Right lobe of liver (tissue), 6 donors: ENCODE measurements at regions not wholly inside any gene's neighbourhood (a gene's known extent, or its start where the extent isn't known, plus 50 kb on each side); places are given as distances from the start of the nearest gene placed in this dataset.

Experiments used
- ATAC-seq, 4 donors: fragments of 200-7000 bp; cut with Tn5 transposase; one replicate each; pipeline ENCODE4 v1.9.1; 2020; ENCODE audit warnings: mild to moderate bottlenecking in 4 of 4, moderate library complexity in 4 of 4
- DNase-seq, 3 donors: peaks; one replicate each; pipeline ENCODE4 v3.0.0-alpha.2; 2020
- H3K27ac ChIP-seq, 3 donors: fragments of 200-600 bp; one replicate each; pipeline ENCODE4 v1.8.0; 2022
- H3K27me3 ChIP-seq, 2 donors: fragments of 200-600 bp; one replicate each; pipeline ENCODE4 v1.8.0; 2022
- H3K36me3 ChIP-seq, 4 donors: fragments of 200-600 bp; sonication (generic) in 1 of 4; one replicate each; pipeline versions ENCODE4 v1.5.1 to v1.8.0; 2017 to 2022; ENCODE audit warnings: control low read depth in 1 of 4
- H3K4me1 ChIP-seq, 4 donors: fragments of 200-600 bp; sonication (generic) in 1 of 4; one replicate each; pipeline versions ENCODE4 v1.5.1 to v1.8.0; 2017 to 2022; ENCODE audit warnings: control low read depth in 1 of 4
- H3K4me3 ChIP-seq, 3 donors: fragments of 200-600 bp; one replicate each; pipeline ENCODE4 v1.8.0; 2022
- H3K9me3 ChIP-seq, 4 donors: fragments of 200-600 bp; sonication (generic) in 1 of 4; one replicate each; pipeline versions ENCODE4 v1.5.1 to v1.8.0; 2017 to 2022; ENCODE audit warnings: control low read depth in 1 of 4
- CTCF ChIP-seq, 4 donors: fragments of 200-600 bp in 3 of 4; fragments of 450-650 bp in 1 of 4; IDR thresholded peaks; one replicate each; pipeline versions ENCODE4 v1.5.1 to v1.8.0; 2016 to 2022; ENCODE audit warnings: antibody characterized with exemption in 4 of 4, mild to moderate bottlenecking in 2 of 4
- POLR2A ChIP-seq: fragments of 450-650 bp; IDR thresholded peaks from one replicate; pipeline ENCODE4 v1.6.1; 2017; ENCODE audit warnings: antibody characterized with exemption, mild to moderate bottlenecking
- WGBS: methylation state at CpG from one replicate; pipeline ENCODE4 v1.1.6; 2018; ENCODE audit warnings: low coverage, low lambda C conversion rate; ENCODE audit not compliant: insufficient coverage; ENCODE audit errors: missing lambda C conversion rate; 5-methylcytosine and 5-hydroxymethylcytosine counted together
- intact Hi-C, 2 donors: fragments of 100-400 bp; cut with DNase I; formaldehyde crosslinking; loops; one replicate each; pipeline versions ENCODE4 v1.11.2 to v1.14.1; 2022
- donor health status: DM: no; HTN: yes; CAD: no.
- donor health status: DM: no; HTN: no; CAD: no.
- donor health status: DM: no; HTN: no; CAD: no.
- donor health status: DM: no; HTN: yes; CAD: no.
- donor health status: DM: no; HTN: yes; CAD: no.

DNA sequence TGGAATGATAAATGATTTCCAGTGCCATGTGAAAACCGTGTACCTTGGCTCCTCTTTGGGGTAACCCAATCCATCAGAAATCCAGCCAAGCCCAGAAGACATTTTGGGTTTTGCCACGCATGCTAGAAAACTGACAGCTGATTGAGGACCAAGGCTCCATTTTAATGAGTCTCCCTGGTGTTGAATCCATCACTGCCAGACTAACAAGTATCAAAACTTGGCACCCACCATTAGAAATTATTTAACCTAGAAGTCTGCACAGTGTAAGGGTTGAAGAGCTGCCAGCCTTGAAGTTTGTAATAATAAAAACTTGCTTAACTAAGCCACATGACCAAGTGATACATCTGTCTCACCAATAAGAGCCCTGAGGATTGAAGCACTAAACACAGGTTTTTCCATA is 369.9 kb downstream of the DNAH5 start:
- H3K27ac ChIP-seq, result no peak overlapping the region
- ATAC-seq (no peak), DNase-seq (no peak)
- intact Hi-C loops, result no loop called here
- no peaks in the 10 kb centered on the region for H3K27me3 ChIP-seq
- no peaks in the 10 kb centered on the region for H3K4me1 ChIP-seq
- H3K36me3 ChIP-seq, result no peaks in the 10 kb centered on the region
- H3K4me3 ChIP-seq, result no peak overlapping the region
- no peak for TF ChIP-seq POLR2A
- no peak for TF ChIP-seq CTCF (IDR thresholded peaks at IDR 0.05)
- H3K9me3 ChIP-seq, result no peaks in the 10 kb centered on the region
- WGBS, result 58% methylated on average over 2 of the region's 2 CpGs

GRCh38 chr5:13572163-13572562 is 372.3 kb downstream of the DNAH5 start:
- intact Hi-C loops, result no loop called here

DNA sequence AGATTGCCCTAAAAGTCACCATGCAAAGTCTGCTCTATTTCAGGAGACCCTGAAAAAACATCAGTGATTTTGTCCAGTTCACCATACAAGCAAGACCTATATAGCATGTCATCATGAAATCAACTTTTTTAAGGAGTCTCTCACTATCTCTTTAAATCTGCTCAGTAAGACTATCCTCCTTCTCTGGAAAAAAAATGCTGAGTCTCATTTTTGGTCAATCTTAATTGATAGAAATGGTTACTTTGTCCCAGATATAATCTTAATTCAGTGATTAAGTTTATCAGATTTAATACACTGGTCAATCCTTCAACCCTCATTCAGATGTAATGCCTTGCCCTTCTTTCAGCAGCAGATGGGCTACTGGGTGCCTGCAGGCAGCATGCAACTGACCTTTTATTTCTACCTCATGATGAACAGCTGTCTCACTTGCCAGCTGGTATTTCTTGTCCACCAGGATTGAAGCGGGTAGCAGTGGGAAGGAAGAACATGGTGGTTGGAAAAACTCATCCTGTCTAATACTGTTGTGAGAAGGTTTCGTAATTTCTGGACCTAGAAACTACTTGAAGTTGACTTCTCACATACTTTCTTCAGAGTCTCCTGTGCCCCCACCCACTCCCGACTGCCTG is 375.3 kb downstream of the DNAH5 start:
- no peak for ATAC-seq
- WGBS, result 77% methylated on average over 3 of the region's 3 CpGs
- Histone ChIP-seq H3K36me3 (no peaks in the 10 kb centered on the region), H3K4me3 (no peak overlapping the region), H3K27me3 (no peaks in the 10 kb centered on the region), H3K9me3 (no peaks in the 10 kb centered on the region), H3K4me1 (no peaks in the 10 kb centered on the region), H3K27ac (no peak overlapping the region)
- intact Hi-C loops, result no loop called here
- TF ChIP-seq POLR2A (no peak), CTCF (IDR thresholded peaks at IDR 0.05) (no peak)
- no peak for DNase-seq

More at GRCh38 chr5:13572163-13572562, 372.3 kb downstream of the DNAH5 start:
- no peak overlapping the region for H3K4me3 ChIP-seq
- no peak for TF ChIP-seq CTCF (IDR thresholded peaks at IDR 0.05)
- no peak for TF ChIP-seq POLR2A
- no peaks in the 10 kb centered on the region for H3K4me1 ChIP-seq
- ATAC-seq (no peak), DNase-seq (no peak)
- 75% methylated on average over 4 of the region's 4 CpGs for whole genome bisulfite sequencing
- H3K27me3 ChIP-seq, result no peaks in the 10 kb centered on the region
- no peaks in the 10 kb centered on the region for H3K9me3 ChIP-seq
- H3K27ac ChIP-seq, result no peak overlapping the region
- no peaks in the 10 kb centered on the region for H3K36me3 ChIP-seq

- H3K36me3 ChIP-seq, result no peaks in the 10 kb centered on the region
- no peak overlapping the region for H3K27ac ChIP-seq
- intact Hi-C loops, result no loop called here
- no peak overlapping the region for H3K4me3 ChIP-seq
- ATAC-seq (no peak), DNase-seq (no peak)
- H3K9me3 ChIP-seq, result no peaks in the 10 kb centered on the region
- no peaks in the 10 kb centered on the region for H3K4me1 ChIP-seq
- no peak for TF ChIP-seq CTCF (IDR thresholded peaks at IDR 0.05)
- TF ChIP-seq POLR2A, result no peak
- H3K27me3 ChIP-seq, result no peaks in the 10 kb centered on the region
Measured at GRCh38 chr5:13567819-13568218, 376.7 kb downstream of the DNAH5 start.

DNA sequence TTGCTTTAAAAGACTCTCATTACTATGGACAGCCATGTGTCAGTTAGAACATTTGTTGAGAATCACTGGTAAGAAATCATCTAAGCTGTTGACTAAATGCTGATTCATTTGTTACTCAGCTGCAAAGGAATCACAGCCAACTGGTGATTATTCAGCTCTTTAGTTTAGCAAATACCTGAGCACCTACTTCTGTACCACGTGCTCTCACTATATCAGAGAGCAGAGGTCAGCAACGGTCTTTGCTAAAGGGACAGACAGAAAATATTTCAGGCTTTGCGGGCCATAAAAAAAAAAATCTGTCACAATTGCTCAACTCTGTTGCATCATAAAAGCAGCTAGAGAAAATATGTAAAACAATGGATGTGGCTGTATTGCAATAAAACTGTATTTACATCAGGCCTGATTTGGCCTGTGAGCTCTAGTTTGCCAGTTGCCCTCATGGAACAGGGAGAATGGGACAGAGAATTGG is 377.6 kb downstream of the DNAH5 start:
- TF ChIP-seq POLR2A (no peak), CTCF (IDR thresholded peaks at IDR 0.05) (no peak)
- WGBS, result 20% methylated on average over 3 of the region's 3 CpGs
- intact Hi-C loops, result no loop called here
- H3K4me1 ChIP-seq, result no peaks in the 10 kb centered on the region
- no peak overlapping the region for H3K27ac ChIP-seq
- H3K4me3 ChIP-seq, result no peak overlapping the region
- DNase-seq, result no peak
- no peaks in the 10 kb centered on the region for H3K36me3 ChIP-seq
- no peaks in the 10 kb centered on the region for H3K27me3 ChIP-seq
- peak in 3 of 4 donors; percentile 39 to 99 (median 85) for ATAC-seq
- no peaks in the 10 kb centered on the region for H3K9me3 ChIP-seq
